Left lung (tissue), 4 donors: ENCODE measurements at regions not wholly inside any gene's neighbourhood (a gene's known extent, or its start where the extent isn't known, plus 50 kb on each side); places are given as distances from the start of the nearest gene placed in this dataset.

Experiments used
- ATAC-seq: fragments of 200-7000 bp; cut with Tn5 transposase; one replicate; pipeline ENCODE4 v1.9.1; 2020; ENCODE audit warnings: moderate library complexity
- DNase-seq, 4 donors: peaks; one replicate each; pipeline ENCODE4 v3.0.0-alpha.2; 2013 to 2020
- H3K27ac ChIP-seq, 2 donors: fragments of 200-600 bp; sonication (generic) in 1 of 2; one replicate each; pipeline versions ENCODE4 v1.5.0 to v1.8.0; 2020 to 2021
- H3K27me3 ChIP-seq, 2 donors: fragments of 200-600 bp; sonication (generic) in 1 of 2; one replicate each; pipeline versions ENCODE4 v1.5.0 to v1.8.0; 2020 to 2021
- H3K36me3 ChIP-seq, 2 donors: fragments of 200-600 bp; sonication (generic) in 1 of 2; one replicate each; pipeline versions ENCODE4 v1.5.0 to v1.8.0; 2020 to 2021
- H3K4me1 ChIP-seq, 2 donors: fragments of 200-600 bp; one replicate each; pipeline ENCODE4 v1.8.0; 2021
- H3K4me3 ChIP-seq, 2 donors: fragments of 200-600 bp; sonication (generic) in 1 of 2; one replicate each; pipeline versions ENCODE4 v1.5.0 to v1.8.0; 2020 to 2021; ENCODE audit warnings: mild to moderate bottlenecking in 1 of 2
- H3K9me3 ChIP-seq, 2 donors: fragments of 200-600 bp; sonication (generic) in 1 of 2; one replicate each; pipeline versions ENCODE4 v1.5.0 to v1.8.0; 2020 to 2021
- CTCF ChIP-seq, 2 donors: fragments of 200-600 bp; sonication (generic) in 1 of 2; IDR thresholded peaks; one replicate each; pipeline versions ENCODE4 v1.5.0 to v1.8.0; 2021; ENCODE audit warnings: antibody characterized with exemption in 2 of 2
- intact Hi-C, 2 donors: fragments of 100-400 bp; cut with DNase I; formaldehyde crosslinking; loops; one replicate each; pipeline versions ENCODE4 v1.11.2 to v1.14.2; 2022
- donor health status: DM: no; HTN: yes; CAD: no.
- donor health status: DM: no; HTN: no; CAD: no.

- intact Hi-C loops = no loop called here
- TF ChIP-seq CTCF (IDR thresholded peaks at IDR 0.05) = no peak
- DNase-seq (no peak), ATAC-seq (no peak)
- no peak overlapping the region for H3K4me3 ChIP-seq
- no peaks in the 10 kb centered on the region for H3K36me3 ChIP-seq
- H3K27me3 ChIP-seq = no peaks in the 10 kb centered on the region
- no peak overlapping the region for H3K27ac ChIP-seq
- peaks cover 8 to 13% of the 10 kb centered on the region in 2 donors for H3K4me1 ChIP-seq
- no peaks in the 10 kb centered on the region for H3K9me3 ChIP-seq
Measured at GRCh38 chr7:12768948-12769347, 81.5 kb downstream of the ARL4A start.

GRCh38 chr7:12769444-12769843 lies 82.0 kb downstream of the ARL4A start:
- DNase-seq (no peak), ATAC-seq (peak; percentile 11)
- Histone ChIP-seq H3K27me3 (no peaks in the 10 kb centered on the region), H3K4me1 (peaks cover 8 to 13% of the 10 kb centered on the region in 2 donors), H3K36me3 (no peaks in the 10 kb centered on the region), H3K9me3 (no peaks in the 10 kb centered on the region), H3K27ac (no peak overlapping the region), H3K4me3 (no peak overlapping the region)
- intact Hi-C loops = no loop called here
- no peak for TF ChIP-seq CTCF (IDR thresholded peaks at IDR 0.05)

- H3K36me3 ChIP-seq = no peaks in the 10 kb centered on the region
- H3K9me3 ChIP-seq = no peaks in the 10 kb centered on the region
- H3K27ac ChIP-seq = no peak overlapping the region
- peak in 1 of 4 donors; percentile 28 for DNase-seq
- ATAC-seq = peak; percentile 84
- H3K4me1 ChIP-seq = peaks cover 8 to 13% of the 10 kb centered on the region in 2 donors
- intact Hi-C loops = no loop called here
- no peaks in the 10 kb centered on the region for H3K27me3 ChIP-seq
- no peak overlapping the region for H3K4me3 ChIP-seq
- TF ChIP-seq CTCF (IDR thresholded peaks at IDR 0.05) = no peak
Measured at GRCh38 chr7:12770227-12770975, 83.0 kb downstream of the ARL4A start.

- Histone ChIP-seq H3K9me3 (no peaks in the 10 kb centered on the region), H3K4me1 (peaks cover 8 to 13% of the 10 kb centered on the region in 2 donors), H3K27me3 (no peaks in the 10 kb centered on the region), H3K4me3 (no peak overlapping the region), H3K27ac (no peak overlapping the region), H3K36me3 (no peaks in the 10 kb centered on the region)
- peak in 3 of 4 donors; percentile 33 to 87 (median 80) for DNase-seq
- TF ChIP-seq CTCF (IDR thresholded peaks at IDR 0.05) = no peak
- intact Hi-C loops = no loop called here
- peak; percentile 40 for ATAC-seq
Measured at GRCh38 chr7:12771378-12771877, 84.0 kb downstream of the ARL4A start.

- Histone ChIP-seq H3K4me1 (peaks cover 8 to 13% of the 10 kb centered on the region in 2 donors), H3K27ac (no peak overlapping the region), H3K27me3 (no peaks in the 10 kb centered on the region), H3K9me3 (no peaks in the 10 kb centered on the region), H3K36me3 (no peaks in the 10 kb centered on the region), H3K4me3 (no peak overlapping the region)
- DNase-seq (no peak), ATAC-seq (no peak)
- intact Hi-C loops = no loop called here
- no peak for TF ChIP-seq CTCF (IDR thresholded peaks at IDR 0.05)
Measured at GRCh38 chr7:12772768-12773167, 85.3 kb downstream of the ARL4A start.
